ACHN (cell line): ENCODE measurements at regions not wholly inside any gene's neighbourhood (a gene's known extent, or its start where the extent isn't known, plus 50 kb on each side); places are given as distances from the start of the nearest gene placed in this dataset.
A peak's percentile ranks its signal among the peaks of the same experiment; 100 is the strongest.

Experiments used
- DNase-seq: peaks from one replicate; pipeline ENCODE4 v3.0.0-alpha.2; 2015
- in situ Hi-C: cut with HindIII; loops from 2 replicates; pipeline ENCODE4 v1.10.0; 2017; ENCODE audit warnings: low sequenced_read_pairs, low pct_ligation_motif_present, low pct_unique_long_range_greater_than_20kb

- no peak for DNase-seq
- in situ Hi-C loops: no loop called here
These were observed 2202.0 kb downstream of the PCDH9 start for GRCh38 chr13:65028101-65028500.

GRCh38 chr13:65026505-65026904, 2203.6 kb downstream of the PCDH9 start:
- no peak for DNase-seq
- in situ Hi-C loops: no loop called here

GRCh38 chr13:65011378-65011777, 2218.8 kb downstream of the PCDH9 start:
- no peak for DNase-seq
- in situ Hi-C loops: no loop called here

GRCh38 chr13:64997438-64997837, 2232.7 kb downstream of the PCDH9 start:
- no peak for DNase-seq
- in situ Hi-C loops: no loop called here

GRCh38 chr13:64993514-64994164, 2236.5 kb downstream of the PCDH9 start:
- no peak for DNase-seq

GRCh38 chr13:64992314-64992713, 2237.8 kb downstream of the PCDH9 start:
- DNase-seq: no peak
- in situ Hi-C loops: no loop called here

More at GRCh38 chr13:64993514-64994164, 2236.5 kb downstream of the PCDH9 start:
- in situ Hi-C loops: no loop called here

GRCh38 chr13:64985075-64985474, 2245.1 kb downstream of the PCDH9 start:
- no peak for DNase-seq
- in situ Hi-C loops: no loop called here

GRCh38 chr13:64962404-64962803, 2267.7 kb downstream of the PCDH9 start:
- in situ Hi-C loops: no loop called here
- DNase-seq: no peak

GRCh38 chr13:64959276-64959675, 2270.9 kb downstream of the PCDH9 start:
- in situ Hi-C loops: no loop called here
- DNase-seq: no peak

- no peak for DNase-seq
- in situ Hi-C loops: no loop called here
These were observed 2272.0 kb downstream of the PCDH9 start for GRCh38 chr13:64958106-64958505.

GRCh38 chr13:64938660-64939059, 2291.5 kb downstream of the PCDH9 start:
- DNase-seq: no peak
- in situ Hi-C loops: no loop called here

GRCh38 chr13:64937302-64937701, 2292.8 kb downstream of the PCDH9 start:
- DNase-seq: no peak
- in situ Hi-C loops: no loop called here

GRCh38 chr13:64936879-64937278, 2293.3 kb downstream of the PCDH9 start:
- DNase-seq: no peak
- in situ Hi-C loops: no loop called here

GRCh38 chr13:64935441-64935840, 2294.7 kb downstream of the PCDH9 start:
- DNase-seq: no peak
- in situ Hi-C loops: no loop called here

GRCh38 chr13:64934569-64935362, 2295.4 kb downstream of the PCDH9 start:
- no peak for DNase-seq
- in situ Hi-C loops: no loop called here

- in situ Hi-C loops: no loop called here
- DNase-seq: no peak
These were observed 2299.5 kb downstream of the PCDH9 start for GRCh38 chr13:64930636-64931035.

GRCh38 chr13:64928696-64929499, 2301.2 kb downstream of the PCDH9 start:
- in situ Hi-C loops: no loop called here
- DNase-seq: peak; percentile 82

GRCh38 chr13:64925727-64926126, 2304.4 kb downstream of the PCDH9 start:
- DNase-seq: no peak
- in situ Hi-C loops: no loop called here

GRCh38 chr13:64925284-64925683, 2304.9 kb downstream of the PCDH9 start:
- DNase-seq: peak; percentile 10
- in situ Hi-C loops: no loop called here
